MV-4-11 (cell line): ENCODE measurements at regions not wholly inside any gene's neighbourhood (a gene's known extent, or its start where the extent isn't known, plus 50 kb on each side); places are given as distances from the start of the nearest gene placed in this dataset.

Experiments
- DNase-seq: peaks from one replicate; lab custom pipeline; 2025; lab: John Stamatoyannopoulos, UW

DNA sequence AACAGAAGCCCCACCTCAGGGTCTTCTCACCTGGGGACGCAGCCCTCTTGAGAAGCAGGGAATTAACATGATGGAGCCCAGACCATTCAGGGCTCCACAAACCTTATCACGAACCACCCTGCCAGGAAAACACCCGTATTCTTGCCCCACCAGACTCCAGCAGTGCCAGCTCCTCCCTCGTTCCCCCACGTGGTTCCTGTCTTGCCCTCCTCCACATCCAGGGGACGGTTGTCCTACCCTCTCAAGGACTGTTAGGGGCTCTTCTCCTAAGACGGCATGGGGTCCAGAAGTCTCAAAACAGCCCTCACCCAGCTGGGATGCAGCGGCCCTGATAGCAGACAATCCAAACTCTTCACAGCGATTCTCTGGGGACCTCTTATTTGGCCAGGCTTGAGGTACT lies 372.2 kb upstream of the HS6ST1 start:
- DNase-seq = no peak

DNA sequence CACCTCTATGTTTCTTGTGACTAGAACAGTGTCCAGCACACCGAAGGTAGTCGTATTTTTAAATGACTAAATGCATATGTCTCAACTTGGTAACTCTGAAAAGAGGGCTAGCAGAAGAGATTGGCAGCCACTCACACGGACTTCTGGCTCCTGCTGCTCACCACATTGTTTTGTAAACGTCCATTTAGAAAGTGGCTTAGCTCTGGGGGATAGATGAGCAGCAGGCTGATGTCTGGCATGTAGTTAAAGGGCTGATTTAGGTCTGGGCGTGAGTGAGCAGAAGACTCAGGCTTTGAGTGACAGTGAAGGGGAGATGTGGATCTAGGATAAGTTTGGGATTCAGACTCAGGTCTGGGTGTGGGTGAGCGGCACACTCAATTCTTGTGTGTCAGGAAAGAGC lies 372.9 kb upstream of the HS6ST1 start:
- no peak for DNase-seq

- no peak for DNase-seq
These were observed 374.5 kb upstream of the HS6ST1 start for GRCh38 chr2:128692895-128693742.

DNA sequence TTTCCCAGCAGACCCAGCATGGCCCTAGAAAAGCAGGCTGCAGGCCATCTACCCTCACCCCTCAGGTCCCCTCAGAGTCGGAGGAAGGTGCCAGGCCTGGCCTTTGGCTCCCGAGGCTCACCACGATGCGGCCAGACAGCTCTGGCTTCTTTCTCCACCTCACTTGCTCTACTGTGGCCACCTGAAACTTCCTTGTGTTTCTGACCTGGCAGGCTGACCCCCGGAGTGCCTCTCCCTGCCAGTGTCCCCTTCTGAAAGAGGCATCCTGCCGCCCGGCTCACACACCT lies 375.0 kb upstream of the HS6ST1 start:
- no peak for DNase-seq

DNA sequence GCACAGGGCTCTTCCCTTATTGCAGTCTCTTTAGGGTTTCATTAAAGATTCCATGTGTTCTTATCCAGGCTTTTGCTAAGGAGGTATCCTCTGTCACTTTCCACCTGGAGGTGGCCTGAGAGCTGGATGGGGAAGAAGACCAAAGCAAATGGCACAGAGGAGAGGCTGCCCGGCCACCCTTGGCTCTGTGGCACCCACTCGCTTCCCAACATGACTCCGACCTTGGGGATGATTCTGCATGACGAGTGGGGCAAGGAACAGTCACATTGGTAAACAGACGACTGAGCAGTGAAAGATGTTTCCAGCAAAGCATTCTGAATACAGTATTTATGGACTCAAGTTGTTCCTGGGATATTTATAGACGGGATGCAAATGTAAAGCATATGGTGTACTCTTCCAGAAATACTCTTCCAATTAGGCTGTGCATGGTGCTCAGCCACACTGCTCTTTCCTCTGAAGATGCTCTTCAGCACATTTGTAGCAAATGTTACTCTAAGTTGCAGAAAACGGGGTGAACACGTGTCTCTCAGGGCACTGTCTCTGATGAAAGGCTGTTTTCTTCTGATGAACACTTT lies 377.1 kb upstream of the HS6ST1 start:
- no peak for DNase-seq

- DNase-seq = no peak
These were observed 377.8 kb upstream of the HS6ST1 start for GRCh38 chr2:128696421-128696820.

- no peak for DNase-seq
These were observed 382.8 kb upstream of the HS6ST1 start for GRCh38 chr2:128701418-128701817.

- peak; percentile 86 for DNase-seq
These were observed 383.9 kb upstream of the HS6ST1 start for GRCh38 chr2:128702616-128703015.

- DNase-seq = no peak
These were observed 389.6 kb upstream of the HS6ST1 start for GRCh38 chr2:128708106-128708816.

DNA sequence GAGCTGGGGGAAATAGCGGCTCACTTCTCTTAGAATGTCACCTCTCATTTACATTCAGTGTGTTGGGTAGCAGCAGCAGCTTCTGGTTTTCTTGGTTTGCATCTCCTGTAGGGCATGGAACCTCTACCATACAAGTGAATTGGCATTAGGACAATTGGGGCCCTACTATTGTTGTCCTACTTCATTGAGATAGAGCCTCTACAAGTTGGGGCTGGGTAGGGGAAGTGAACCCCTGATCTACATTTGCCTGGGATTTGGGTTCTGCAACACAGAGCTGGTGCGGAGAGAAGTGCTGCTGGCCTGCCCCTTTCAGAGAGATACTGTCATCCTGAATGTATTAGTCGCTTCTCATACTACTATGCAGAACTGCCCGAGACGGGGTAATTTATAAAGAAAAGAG lies 391.6 kb upstream of the HS6ST1 start:
- DNase-seq = peak; percentile 52

- peak; percentile 89 for DNase-seq
These were observed 392.1 kb upstream of the HS6ST1 start for GRCh38 chr2:128710729-128711128.

- peak; percentile 81 for DNase-seq
These were observed 395.6 kb upstream of the HS6ST1 start for GRCh38 chr2:128714285-128714684.

DNA sequence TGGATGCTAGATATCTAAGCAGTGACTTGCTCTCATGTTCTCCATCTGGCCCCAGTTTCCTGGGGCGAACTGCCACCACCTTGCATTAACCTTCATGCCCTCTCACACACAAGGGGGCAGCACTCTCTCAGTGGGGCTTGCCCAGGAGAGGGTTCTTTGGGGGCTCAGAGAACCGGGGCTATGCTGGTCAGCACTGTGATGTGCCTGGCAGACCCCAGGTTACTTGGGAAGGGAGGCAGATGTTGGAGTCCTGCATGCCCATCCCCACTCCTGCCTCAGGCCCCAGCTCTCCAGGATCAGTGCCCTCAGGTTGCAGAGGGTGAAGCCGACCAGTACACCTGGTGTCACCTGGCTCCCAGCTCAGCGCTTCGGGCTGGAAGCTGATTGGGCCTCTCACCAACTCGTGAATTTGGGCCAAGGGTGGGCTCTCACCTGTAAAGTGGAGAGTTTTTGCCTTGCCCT lies 396.2 kb upstream of the HS6ST1 start:
- DNase-seq = no peak

GRCh38 chr2:128715360-128715759 lies 396.7 kb upstream of the HS6ST1 start:
- no peak for DNase-seq

DNA sequence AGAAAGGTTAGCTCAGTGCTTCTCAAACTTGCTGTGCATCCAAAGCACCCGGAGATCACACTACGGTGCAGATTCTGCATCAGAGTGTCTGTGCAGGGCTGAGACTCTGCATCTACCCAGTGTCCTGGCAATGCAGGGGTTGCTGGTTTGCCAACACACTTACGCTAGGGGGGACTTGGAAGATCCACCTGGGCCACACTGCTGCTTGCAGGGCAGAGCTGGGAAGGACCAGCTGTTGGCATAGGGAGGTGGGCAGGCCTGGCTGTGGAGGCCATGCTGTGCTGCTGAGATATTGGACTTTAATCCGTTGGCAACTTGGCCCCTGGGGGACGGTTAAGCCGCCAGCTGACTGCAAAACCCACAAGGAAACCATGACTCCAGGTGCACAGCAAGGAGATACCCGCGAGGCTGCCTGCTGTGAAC lies 397.6 kb upstream of the HS6ST1 start:
- DNase-seq = no peak

GRCh38 chr2:128717758-128718710 lies 399.4 kb upstream of the HS6ST1 start:
- no peak for DNase-seq

DNA sequence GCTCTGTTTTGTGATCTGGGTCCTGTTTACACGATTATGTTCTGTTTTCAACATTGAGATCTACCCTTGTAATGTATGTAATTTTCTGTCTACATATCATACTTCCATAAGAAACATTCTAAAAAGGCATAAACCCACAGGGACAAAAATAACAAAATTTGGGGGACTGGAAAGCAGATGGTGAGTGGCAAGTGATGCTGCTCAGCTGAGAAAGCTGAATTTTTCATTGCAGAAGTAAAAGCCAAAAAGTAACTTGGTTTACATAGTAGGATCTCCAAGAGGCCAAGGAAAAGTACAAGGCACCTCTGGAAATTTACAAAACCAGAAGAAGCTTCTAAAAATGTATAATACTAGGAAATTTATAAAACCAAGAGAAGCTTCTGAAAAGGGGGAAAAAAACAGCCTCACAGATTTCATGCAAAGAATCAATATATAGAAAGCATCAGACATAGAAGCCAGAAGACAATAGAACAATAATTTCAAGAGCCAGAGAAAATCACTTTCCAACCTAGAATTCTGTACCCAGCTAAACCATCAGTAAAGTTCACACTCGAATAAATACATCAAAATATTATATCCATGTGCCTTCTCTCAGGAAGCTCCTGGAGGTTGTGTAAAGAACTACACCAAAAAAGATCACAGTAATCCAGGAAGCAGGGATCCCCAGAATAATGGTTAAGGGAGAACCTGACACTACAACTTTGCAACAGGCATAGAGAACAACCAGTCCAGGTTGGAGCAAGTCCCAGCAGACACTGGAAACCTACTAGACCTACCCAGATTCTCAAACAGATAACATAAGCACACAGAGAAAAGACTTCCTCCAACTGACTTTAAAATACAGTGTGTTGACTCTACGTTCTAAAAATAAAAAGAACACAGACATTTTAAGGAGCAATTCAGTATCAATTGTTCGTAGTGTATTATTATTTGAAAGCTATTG lies 401.7 kb upstream of the HS6ST1 start:
- peak; percentile 9 for DNase-seq

DNA sequence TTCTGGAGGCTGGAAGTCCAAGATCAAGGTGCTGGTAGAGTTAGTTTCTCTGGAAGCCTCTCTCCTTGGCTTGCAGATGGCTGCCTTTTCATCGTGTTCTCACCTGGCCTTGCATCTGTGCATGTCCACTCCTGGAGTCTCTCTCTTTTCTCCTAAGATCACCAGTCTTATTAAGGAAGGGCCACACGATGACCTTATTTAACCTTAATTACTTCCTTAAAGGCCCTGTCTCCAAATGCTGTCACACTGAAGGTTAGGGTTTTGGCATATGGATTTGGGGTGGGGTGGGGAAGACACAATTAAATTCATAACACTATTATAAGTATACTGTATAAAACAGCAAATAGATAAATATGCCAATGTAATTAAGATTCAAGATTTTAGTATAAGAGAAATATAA lies 402.4 kb upstream of the HS6ST1 start:
- no peak for DNase-seq

GRCh38 chr2:128722489-128722888 lies 403.8 kb upstream of the HS6ST1 start:
- DNase-seq = no peak

GRCh38 chr2:128724547-128724946 lies 405.9 kb upstream of the HS6ST1 start:
- no peak for DNase-seq

GRCh38 chr2:128724972-128725371 lies 406.3 kb upstream of the HS6ST1 start:
- DNase-seq = no peak
